OCI-LY1 (cell line): ENCODE measurements at regions not wholly inside any gene's neighbourhood (a gene's known extent, or its start where the extent isn't known, plus 50 kb on each side); places are given as distances from the start of the nearest gene placed in this dataset.

Experiments used
- H2AFZ ChIP-seq: fragments of 200-600 bp; sonication (generic), shearing (Covaris generic); 2 replicates; pipeline ENCODE4 v1.6.0; 2014; ENCODE audit warnings: antibody characterized with exemption, mild to moderate bottlenecking, low read length
- H3F3A ChIP-seq: fragments of 200-600 bp; sonication (generic), shearing (Covaris generic); 2 replicates; pipeline ENCODE4 v1.6.0; 2014; ENCODE audit warnings: mild to moderate bottlenecking, antibody characterized with exemption, low read length, moderate library complexity; ENCODE audit not compliant: insufficient read depth
- H3K27ac ChIP-seq: fragments of 200-600 bp; sonication (generic); 2 replicates; pipeline ENCODE4 v1.5.1; 2014; ENCODE audit warnings: low read length, mixed run types, mild to moderate bottlenecking, low read depth; ENCODE audit not compliant: poor library complexity, severe bottlenecking
- H3K27me3 ChIP-seq: fragments of 200-600 bp; sonication (generic); 2 replicates; pipeline ENCODE4 v1.6.0; 2014; ENCODE audit warnings: antibody characterized with exemption, mild to moderate bottlenecking, low read length, moderate library complexity; ENCODE audit not compliant: insufficient read depth
- H3K36me3 ChIP-seq: fragments of 200-600 bp; sonication (generic); 2 replicates; pipeline ENCODE4 v1.6.1; 2014; ENCODE audit warnings: mild to moderate bottlenecking, antibody characterized with exemption, low read length, moderate library complexity, mixed read lengths; ENCODE audit not compliant: insufficient read depth
- H3K4me1 ChIP-seq: fragments of 200-600 bp; sonication (generic); 2 replicates; pipeline ENCODE4 v1.5.1; 2014; ENCODE audit warnings: mild to moderate bottlenecking, low read length, moderate library complexity; ENCODE audit not compliant: insufficient read depth, severe bottlenecking
- H3K4me2 ChIP-seq: fragments of 200-600 bp; sonication (generic), shearing (Covaris generic); 2 replicates; pipeline ENCODE4 v1.6.1; 2014; ENCODE audit warnings: low read length
- H3K4me3 ChIP-seq: fragments of 200-600 bp; sonication (generic); 2 replicates; pipeline ENCODE4 v1.5.1; 2014; ENCODE audit warnings: low read length, low read depth, mild to moderate bottlenecking, mixed read lengths; ENCODE audit not compliant: poor library complexity, severe bottlenecking
- H3K79me2 ChIP-seq: fragments of 200-600 bp; shearing (Covaris generic); 2 replicates; pipeline ENCODE4 v1.6.1; 2016; ENCODE audit warnings: mixed run types, low read length, mixed read lengths; ENCODE audit not compliant: insufficient read depth
- H3K9ac ChIP-seq: fragments of 200-600 bp; sonication (generic), shearing (Covaris generic); 2 replicates; pipeline ENCODE4 v1.6.1; 2014; ENCODE audit warnings: mild to moderate bottlenecking, low read length, mixed read lengths
- H3K9me2 ChIP-seq: fragments of 200-600 bp; sonication (generic), shearing (Covaris generic); 2 replicates; pipeline ENCODE4 v1.6.1; 2014; ENCODE audit warnings: low read depth, mild to moderate bottlenecking, low read length, mixed read lengths
- H3K9me3 ChIP-seq: fragments of 200-600 bp; shearing (Covaris generic); 2 replicates; pipeline ENCODE4 v1.6.1; 2014; ENCODE audit warnings: low read length, mixed read lengths
- H4K20me1 ChIP-seq: fragments of 200-600 bp; sonication (generic), shearing (Covaris generic); 2 replicates; pipeline ENCODE4 v1.6.0; 2016; ENCODE audit warnings: mild to moderate bottlenecking, low read length; ENCODE audit not compliant: insufficient read depth
- CTCF ChIP-seq: fragments of 200-600 bp; sonication (generic), shearing (Covaris generic); IDR thresholded peaks from 2 replicates; pipeline ENCODE4 v1.5.1; 2017; ENCODE audit warnings: mild to moderate bottlenecking, antibody characterized with exemption, low read length, moderate library complexity, mixed read lengths
- EZH2 ChIP-seq: fragments of 200-600 bp; sonication (generic), shearing (Covaris generic); IDR thresholded peaks from 2 replicates; pipeline ENCODE4 v1.8.0; 2017; ENCODE audit warnings: borderline replicate concordance, mixed run types, mild to moderate bottlenecking, antibody characterized with exemption, low read length, moderate library complexity, mixed read lengths

DNA sequence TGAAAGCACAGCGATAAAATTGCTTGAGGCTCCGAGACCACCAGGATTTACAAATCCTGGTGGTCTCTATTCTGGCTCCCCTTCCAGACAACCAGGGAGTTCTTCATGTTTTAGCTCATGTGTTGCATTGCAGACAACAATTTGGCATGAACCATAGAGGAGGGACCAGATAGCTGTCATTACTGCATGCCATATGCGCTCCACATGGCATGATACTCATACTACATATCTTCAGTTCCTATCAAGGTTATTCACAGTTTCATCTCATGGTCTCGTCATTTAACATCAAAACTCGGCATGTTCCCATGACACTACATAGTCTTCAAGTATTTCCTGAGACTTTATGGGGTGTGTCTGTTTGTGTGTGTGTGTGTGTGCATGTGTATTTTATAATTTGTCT, 220.3 kb downstream of the OR13H1 start:
- H3K9me3 ChIP-seq = no peaks in the 10 kb centered on the region
- H3K9ac ChIP-seq = peak overlapping the region; percentile 68
- no peaks in the 10 kb centered on the region for H4K20me1 ChIP-seq
- H3K9me2 ChIP-seq = no peaks in the 10 kb centered on the region
- no peak overlapping the region for H2AFZ ChIP-seq
- H3K4me3 ChIP-seq = peak overlapping the region; percentile 53
- no peaks in the 10 kb centered on the region for H3K36me3 ChIP-seq
- H3F3A ChIP-seq = no peaks in the 10 kb centered on the region
- no peaks in the 10 kb centered on the region for H3K27me3 ChIP-seq
- no peaks in the 10 kb centered on the region for H3K79me2 ChIP-seq
- H3K4me1 ChIP-seq = peaks cover 34% of the 10 kb centered on the region
- H3K27ac ChIP-seq = peak overlapping the region; percentile 88
- TF ChIP-seq CTCF = no peak
- TF ChIP-seq EZH2 = no peak
- H3K4me2 ChIP-seq = peak overlapping the region; percentile 76

GRCh38 chrX:131778269-131779218, 234.7 kb downstream of the OR13H1 start:
- peak; percentile 52 for TF ChIP-seq CTCF
- no peak for TF ChIP-seq EZH2
- H3K79me2 ChIP-seq = no peaks in the 10 kb centered on the region

DNA sequence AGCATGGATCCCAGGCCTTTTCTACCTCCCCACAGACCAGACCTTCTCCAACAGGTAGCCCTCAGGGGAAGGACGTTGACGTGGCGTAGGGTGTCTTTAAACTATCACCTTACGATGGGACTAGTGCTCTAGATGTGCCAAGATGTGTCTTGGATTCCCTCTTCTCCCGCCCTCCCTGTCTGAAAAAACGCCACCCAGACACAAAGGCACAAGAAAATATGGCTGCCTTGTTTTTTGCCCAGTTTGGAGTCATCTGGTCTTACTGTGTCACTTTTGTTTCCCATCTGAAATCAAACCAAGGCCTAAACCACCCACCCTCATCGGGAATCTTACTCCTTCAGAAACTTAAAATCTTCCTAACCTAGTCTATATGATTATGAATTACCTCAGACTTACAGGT, 235.4 kb downstream of the OR13H1 start:
- H3K4me3 ChIP-seq = peak overlapping the region; percentile 59
- H3K27ac ChIP-seq = peak overlapping the region; percentile 84
- H3K27me3 ChIP-seq = no peaks in the 10 kb centered on the region
- H3F3A ChIP-seq = no peaks in the 10 kb centered on the region
- TF ChIP-seq CTCF = no peak
- TF ChIP-seq EZH2 = no peak
- H3K36me3 ChIP-seq = no peaks in the 10 kb centered on the region
- peak overlapping the region; percentile 80 for H3K9ac ChIP-seq
- H3K4me1 ChIP-seq = peaks cover 49% of the 10 kb centered on the region
- no peaks in the 10 kb centered on the region for H3K9me3 ChIP-seq
- no peaks in the 10 kb centered on the region for H4K20me1 ChIP-seq
- peak overlapping the region; percentile 96; the same call in 1 of the 2 replicates for H2AFZ ChIP-seq
- no peaks in the 10 kb centered on the region for H3K79me2 ChIP-seq
- no peaks in the 10 kb centered on the region for H3K9me2 ChIP-seq
- peak overlapping the region; percentile 91 for H3K4me2 ChIP-seq

More at GRCh38 chrX:131778269-131779218, 234.7 kb downstream of the OR13H1 start:
- H3K9me3 ChIP-seq = no peaks in the 10 kb centered on the region
- H3K36me3 ChIP-seq = no peaks in the 10 kb centered on the region
- no peaks in the 10 kb centered on the region for H4K20me1 ChIP-seq
- H3K27ac ChIP-seq = peak overlapping the region; percentile 84
- H3K27me3 ChIP-seq = no peaks in the 10 kb centered on the region
- peak overlapping the region; percentile 80 for H3K9ac ChIP-seq
- H2AFZ ChIP-seq = peak overlapping the region; percentile 96; the same call in 1 of the 2 replicates
- H3K4me1 ChIP-seq = peaks cover 42% of the 10 kb centered on the region
- no peaks in the 10 kb centered on the region for H3F3A ChIP-seq
- H3K4me3 ChIP-seq = peak overlapping the region; percentile 59
- H3K9me2 ChIP-seq = no peaks in the 10 kb centered on the region
- peak overlapping the region; percentile 91 for H3K4me2 ChIP-seq
